H9 (cell line): ENCODE measurements at regions not wholly inside any gene's neighbourhood (a gene's known extent, or its start where the extent isn't known, plus 50 kb on each side); places are given as distances from the start of the nearest gene placed in this dataset.

Experiments used
- DNase-seq: peaks from one replicate; pipeline ENCODE4 v3.0.0-alpha.2; 2017
- H2AFZ ChIP-seq: one replicate; pipeline ENCODE4 v1.6.1; 2013; ENCODE audit warnings: mild to moderate bottlenecking, low read length, control low read depth, moderate library complexity
- H2AK5ac ChIP-seq: 2 replicates; pipeline ENCODE4 v1.6.1; 2013; ENCODE audit warnings: low read length, control low read depth, mixed read lengths; ENCODE audit not compliant: insufficient read length
- H2BK120ac ChIP-seq: one replicate; pipeline ENCODE4 v1.6.1; 2013; ENCODE audit warnings: low read depth, mild to moderate bottlenecking, low read length, control low read depth, inconsistent platforms; ENCODE audit not compliant: poor library complexity, severe bottlenecking
- H2BK12ac ChIP-seq: 2 replicates; pipeline ENCODE4 v1.6.1; 2013; ENCODE audit warnings: low read length, control low read depth, mixed read lengths, low read depth; ENCODE audit not compliant: insufficient read length
- H2BK15ac ChIP-seq: 2 replicates; pipeline ENCODE4 v1.6.1; 2013; ENCODE audit warnings: low read depth, low read length, control low read depth
- H2BK20ac ChIP-seq: one replicate; pipeline ENCODE4 v1.6.1; 2013; ENCODE audit warnings: low read depth, mild to moderate bottlenecking, low read length, control low read depth, inconsistent platforms; ENCODE audit not compliant: poor library complexity, severe bottlenecking
- H2BK5ac ChIP-seq: 2 replicates; pipeline ENCODE4 v1.6.1; 2013; ENCODE audit warnings: low read length, control low read depth, mixed read lengths; ENCODE audit not compliant: insufficient read length
- H3K14ac ChIP-seq: 2 replicates; pipeline ENCODE4 v1.6.1; 2013; ENCODE audit warnings: low read length, control low read depth; ENCODE audit not compliant: insufficient read depth
- H3K18ac ChIP-seq: 2 replicates; pipeline ENCODE4 v1.6.1; 2013; ENCODE audit warnings: low read depth, mild to moderate bottlenecking, mixed read lengths, low read length, control low read depth; ENCODE audit not compliant: insufficient read length
- H3K23ac ChIP-seq: 2 replicates; pipeline ENCODE4 v1.6.1; 2013; ENCODE audit warnings: low read length, control low read depth, mixed read lengths, low read depth; ENCODE audit not compliant: insufficient read length
- H3K23me2 ChIP-seq: 2 replicates; pipeline ENCODE4 v1.6.1; 2013; ENCODE audit warnings: low read depth, mild to moderate bottlenecking, mixed read lengths, low read length, control low read depth; ENCODE audit not compliant: insufficient read length, poor library complexity, severe bottlenecking
- H3K27ac ChIP-seq: 2 replicates; pipeline ENCODE4 v1.5.1; 2013; ENCODE audit warnings: low read length, control low read depth, mixed read lengths, low read depth; ENCODE audit not compliant: insufficient read length
- H3K27me3 ChIP-seq: 2 replicates; pipeline ENCODE4 v1.6.1; 2013; ENCODE audit warnings: low read length, control low read depth, inconsistent platforms; ENCODE audit not compliant: insufficient read depth
- H3K4ac ChIP-seq: 2 replicates; pipeline ENCODE4 v1.6.1; 2013; ENCODE audit warnings: low read depth, mild to moderate bottlenecking, control low read depth, inconsistent platforms, low read length, moderate library complexity
- H3K4me1 ChIP-seq: 2 replicates; pipeline ENCODE4 v1.6.1; 2013; ENCODE audit warnings: low read length, control low read depth, inconsistent platforms; ENCODE audit not compliant: insufficient read depth
- H3K4me2 ChIP-seq: 2 replicates; pipeline ENCODE4 v1.6.1; 2013; ENCODE audit warnings: low read length, control low read depth, mixed read lengths; ENCODE audit not compliant: insufficient read length, insufficient read depth
- H3K56ac ChIP-seq: 2 replicates; pipeline ENCODE4 v1.6.1; 2013; ENCODE audit warnings: low read depth, mild to moderate bottlenecking, mixed read lengths, low read length, control low read depth; ENCODE audit not compliant: insufficient read length
- H3K79me1 ChIP-seq: 2 replicates; pipeline ENCODE4 v1.6.1; 2013; ENCODE audit warnings: low read depth, mild to moderate bottlenecking, moderate library complexity, low read length, control low read depth, inconsistent platforms; ENCODE audit not compliant: insufficient read depth, poor library complexity, severe bottlenecking
- H3K79me2 ChIP-seq: 2 replicates; pipeline ENCODE4 v1.6.1; 2013; ENCODE audit warnings: low read length, control low read depth, inconsistent platforms; ENCODE audit not compliant: insufficient read depth
- H3K9ac ChIP-seq: 2 replicates; pipeline ENCODE4 v1.6.1; 2013; ENCODE audit warnings: low read length, control low read depth, mixed read lengths; ENCODE audit not compliant: insufficient read length; ENCODE audit errors: extremely low read depth
- H3K9me3 ChIP-seq: one replicate; pipeline ENCODE4 v1.6.1; 2013; ENCODE audit warnings: low read depth, low read length, inconsistent platforms; ENCODE audit not compliant: control insufficient read depth
- H3T11ph ChIP-seq: one replicate; pipeline ENCODE4 v1.6.1; 2013; ENCODE audit warnings: mild to moderate bottlenecking, low read length, control low read depth, inconsistent platforms
- H4K20me1 ChIP-seq: one replicate; pipeline ENCODE4 v1.6.1; 2013; ENCODE audit not compliant: control insufficient read depth, insufficient read length, insufficient read depth
- H4K5ac ChIP-seq: 2 replicates; pipeline ENCODE4 v1.6.1; 2013; ENCODE audit warnings: low read depth, mild to moderate bottlenecking, mixed read lengths, low read length, control low read depth; ENCODE audit not compliant: insufficient read length
- H4K8ac ChIP-seq: replicated peaks from 2 replicates; pipeline ENCODE4 v1.6.1; 2013; ENCODE audit warnings: low read length, control low read depth, mixed read lengths, low read depth; ENCODE audit not compliant: insufficient read length
- H4K91ac ChIP-seq: 2 replicates; pipeline ENCODE4 v1.6.1; 2013; ENCODE audit warnings: low read depth, mild to moderate bottlenecking, moderate library complexity, mixed read lengths, low read length, control low read depth; ENCODE audit not compliant: insufficient read length
- H3K27ac Mint-ChIP-seq, 3 experiments: 2 replicates in 2 of 3; 3 replicates in 1 of 3; pipeline ENCODE4 v1.8.0; 2020 to 2021; ENCODE audit warnings: mixed read lengths in 3 of 3, mild to moderate bottlenecking in 1 of 3, moderate library complexity in 1 of 3
- H3K27me3 Mint-ChIP-seq: 2 replicates; pipeline ENCODE4 v1.8.0; 2021; ENCODE audit warnings: low read depth, mild to moderate bottlenecking, moderate library complexity, mixed read lengths
- H3K36me3 Mint-ChIP-seq, 3 experiments: 2 replicates in 2 of 3; 3 replicates in 1 of 3; pipeline ENCODE4 v1.8.0; 2020 to 2021; ENCODE audit warnings: low read depth in 3 of 3, mixed read lengths in 3 of 3; ENCODE audit not compliant: insufficient read depth in 1 of 3
- H3K4me1 Mint-ChIP-seq, 2 experiments: 2 replicates each; pipeline ENCODE4 v1.8.0; 2020; ENCODE audit warnings: mixed read lengths in 2 of 2
- H3K4me3 Mint-ChIP-seq, 2 experiments: 2 replicates in 1 of 2; 3 replicates in 1 of 2; pipeline ENCODE4 v1.8.0; 2020 to 2021; ENCODE audit warnings: mild to moderate bottlenecking in 2 of 2, mixed read lengths in 2 of 2, moderate library complexity in 1 of 2
- H3K9me3 Mint-ChIP-seq, 2 experiments: 2 replicates in 1 of 2; 3 replicates in 1 of 2; pipeline ENCODE4 v1.8.0; 2020; ENCODE audit warnings: mild to moderate bottlenecking in 2 of 2, mixed read lengths in 2 of 2, moderate library complexity in 1 of 2
- WGBS: extraction: QIAGEN DNeasy Blood & Tissue Kit; methylation state at CpG from one replicate; pipeline ENCODE4 v1.1.7; 2013; ENCODE audit warnings: missing lambda C conversion rate, low lambda C conversion rate, mixed read lengths; ENCODE audit not compliant: insufficient read length; ENCODE audit errors: extremely low coverage; 5-methylcytosine and 5-hydroxymethylcytosine counted together
- TF ChIP-seq, protein P1 (sequence below): fragments of 200-600 bp; sonication (generic); conservative IDR thresholded peaks from 3 replicates; pipeline ENCODE4 v1.8.0; 2021; ENCODE audit warnings: antibody characterized with exemption, mild to moderate bottlenecking

- H4K8ac ChIP-seq: no peak overlapping the region
- H2BK15ac ChIP-seq: no peak overlapping the region
- peaks cover 2% of the 10 kb centered on the region; the same call in 1 of the 2 replicates for H3K4me1 ChIP-seq
- H3K18ac ChIP-seq: no peak overlapping the region
- no CpG with 5 or more reads among the region's 4 CpGs for WGBS
- H3K23ac ChIP-seq: no peak overlapping the region
- DNase-seq: no peak
- H3K9ac ChIP-seq: no peak overlapping the region
- no peaks in the 10 kb centered on the region for H3K79me1 ChIP-seq
- no peak overlapping the region for H2BK120ac ChIP-seq
- H3K9me3 ChIP-seq: no peaks in the 10 kb centered on the region
- no peak overlapping the region for H4K91ac ChIP-seq
- H3K56ac ChIP-seq: no peak overlapping the region
- H3K14ac ChIP-seq: no peak overlapping the region
- Mint-ChIP-seq H3K27me3 (no peaks in the 10 kb centered on the region; the same call in 1 of the 2 replicates), H3K4me1 (peaks cover 13 to 17% of the 10 kb centered on the region in 2 experiments; a peak in 3 of 4 replicates), H3K36me3 (peaks cover 0 to 9% (median 5%) of the 10 kb centered on the region in 3 experiments; a peak in 3 of 7 replicates), H3K9me3 (peaks cover 5 to 13% of the 10 kb centered on the region in 2 experiments; a peak in 4 of 5 replicates), H3K27ac (no peak overlapping the region), H3K4me3 (no peak overlapping the region)
- H4K5ac ChIP-seq: no peak overlapping the region
- TF ChIP-seq, protein P1, sequence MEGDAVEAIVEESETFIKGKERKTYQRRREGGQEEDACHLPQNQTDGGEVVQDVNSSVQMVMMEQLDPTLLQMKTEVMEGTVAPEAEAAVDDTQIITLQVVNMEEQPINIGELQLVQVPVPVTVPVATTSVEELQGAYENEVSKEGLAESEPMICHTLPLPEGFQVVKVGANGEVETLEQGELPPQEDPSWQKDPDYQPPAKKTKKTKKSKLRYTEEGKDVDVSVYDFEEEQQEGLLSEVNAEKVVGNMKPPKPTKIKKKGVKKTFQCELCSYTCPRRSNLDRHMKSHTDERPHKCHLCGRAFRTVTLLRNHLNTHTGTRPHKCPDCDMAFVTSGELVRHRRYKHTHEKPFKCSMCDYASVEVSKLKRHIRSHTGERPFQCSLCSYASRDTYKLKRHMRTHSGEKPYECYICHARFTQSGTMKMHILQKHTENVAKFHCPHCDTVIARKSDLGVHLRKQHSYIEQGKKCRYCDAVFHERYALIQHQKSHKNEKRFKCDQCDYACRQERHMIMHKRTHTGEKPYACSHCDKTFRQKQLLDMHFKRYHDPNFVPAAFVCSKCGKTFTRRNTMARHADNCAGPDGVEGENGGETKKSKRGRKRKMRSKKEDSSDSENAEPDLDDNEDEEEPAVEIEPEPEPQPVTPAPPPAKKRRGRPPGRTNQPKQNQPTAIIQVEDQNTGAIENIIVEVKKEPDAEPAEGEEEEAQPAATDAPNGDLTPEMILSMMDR: no peak
- no peak overlapping the region for H2BK5ac ChIP-seq
- H2AFZ ChIP-seq: no peak overlapping the region
- no peak overlapping the region for H3T11ph ChIP-seq
- no peak overlapping the region for H2AK5ac ChIP-seq
- H4K20me1 ChIP-seq: no peaks in the 10 kb centered on the region
- H3K27me3 ChIP-seq: no peaks in the 10 kb centered on the region
- H3K4me2 ChIP-seq: no peak overlapping the region
- H2BK20ac ChIP-seq: no peak overlapping the region
- H2BK12ac ChIP-seq: no peak overlapping the region
- no peak overlapping the region for H3K4ac ChIP-seq
- no peaks in the 10 kb centered on the region for H3K79me2 ChIP-seq
- H3K23me2 ChIP-seq: no peaks in the 10 kb centered on the region
- no peak overlapping the region for H3K27ac ChIP-seq
These were observed 162.9 kb downstream of the SMIM20 start for GRCh38 chr4:26076896-26077295.
